Natural killer cell (primary cell): ENCODE measurements at regions not wholly inside any gene's neighbourhood (a gene's known extent, or its start where the extent isn't known, plus 50 kb on each side); places are given as distances from the start of the nearest gene placed in this dataset.

Source experiments
- ATAC-seq, 3 donors: fragments of 150-1000 bp in 2 of 3; fragments of 200-7000 bp in 1 of 3; cut with Tn5 transposase; 1 replicate in 1 of 3; 2 replicates in 2 of 3; pipeline ENCODE4 v1.10.0; 2021; ENCODE audit warnings: mild to moderate bottlenecking in 2 of 3, moderate library complexity in 2 of 3
- DNase-seq, 2 donors: peaks; one replicate each; pipeline versions ENCODE4 v3.0.0 to v3.0.0-alpha.2; 2013 to 2021; ENCODE audit warnings: mixed read lengths in 1 of 2
- H3K27ac ChIP-seq: one replicate; pipeline ENCODE4 v1.5.1; 2013; ENCODE audit warnings: mild to moderate bottlenecking, low read length
- H3K27me3 ChIP-seq: one replicate; pipeline ENCODE4 v1.6.1; 2013; ENCODE audit warnings: low read length; ENCODE audit not compliant: control insufficient read depth, insufficient read depth
- H3K36me3 ChIP-seq: one replicate; pipeline ENCODE4 v1.6.1; 2013; ENCODE audit warnings: low read length; ENCODE audit not compliant: control insufficient read depth, insufficient read depth
- H3K4me1 ChIP-seq: one replicate; pipeline ENCODE4 v1.6.1; 2013; ENCODE audit warnings: low read length; ENCODE audit not compliant: control insufficient read depth, insufficient read depth
- H3K4me3 ChIP-seq: one replicate; pipeline ENCODE4 v1.5.1; 2013; ENCODE audit warnings: low read length
- H3K9me3 ChIP-seq: one replicate; pipeline ENCODE4 v1.6.1; 2013; ENCODE audit warnings: low read length; ENCODE audit not compliant: control insufficient read depth, insufficient read depth
- H3K27ac Mint-ChIP-seq, 2 donors: one replicate each; pipeline ENCODE4 v1.8.0; 2022; ENCODE audit warnings: mild to moderate bottlenecking in 2 of 2, mixed read lengths in 2 of 2, moderate library complexity in 1 of 2
- H3K27me3 Mint-ChIP-seq, 2 donors: one replicate each; pipeline ENCODE4 v1.8.0; 2022; ENCODE audit warnings: low read depth in 2 of 2, mixed read lengths in 2 of 2
- H3K36me3 Mint-ChIP-seq: one replicate; pipeline ENCODE4 v1.8.0; 2022; ENCODE audit warnings: mixed read lengths
- H3K4me1 Mint-ChIP-seq, 2 donors: one replicate each; pipeline ENCODE4 v1.8.0; 2022; ENCODE audit warnings: mixed read lengths in 2 of 2
- H3K4me3 Mint-ChIP-seq: one replicate; pipeline ENCODE4 v1.8.0; 2022; ENCODE audit warnings: mild to moderate bottlenecking, moderate library complexity, mixed read lengths
- H3K9me3 Mint-ChIP-seq, 2 donors: one replicate each; pipeline ENCODE4 v1.8.0; 2022; ENCODE audit warnings: mixed read lengths in 2 of 2
- CTCF ChIP-seq: fragments of 200-600 bp; IDR thresholded peaks from one replicate; pipeline ENCODE4 v1.8.0; 2022; ENCODE audit warnings: antibody characterized with exemption
- WGBS: methylation state at CpG from one replicate; pipeline ENCODE4 v1.1.7; 2013; ENCODE audit warnings: missing lambda C conversion rate; ENCODE audit not compliant: insufficient coverage; 5-methylcytosine and 5-hydroxymethylcytosine counted together
- intact Hi-C: fragments of 100-400 bp; cut with micrococcal nuclease; formaldehyde crosslinking; loops from one replicate; pipeline ENCODE4 v1.14.2; 2022

- intact Hi-C loops = no loop called here
- ATAC-seq = no peak
- TF ChIP-seq CTCF = no peak
- Histone ChIP-seq H3K4me1 (no peaks in the 10 kb centered on the region), H3K27ac (no peak overlapping the region), H3K9me3 (no peaks in the 10 kb centered on the region), H3K27me3 (no peaks in the 10 kb centered on the region), H3K4me3 (no peak overlapping the region), H3K36me3 (no peaks in the 10 kb centered on the region)
- DNase-seq = no peak
- H3K9me3 Mint-ChIP-seq = peaks cover 5 to 6% of the 10 kb centered on the region in 2 donors
- no peaks in the 10 kb centered on the region for H3K36me3 Mint-ChIP-seq
- WGBS = 88% methylated on average over 7 of the region's 7 CpGs
- H3K4me1 Mint-ChIP-seq = no peaks in the 10 kb centered on the region
- H3K4me3 Mint-ChIP-seq = no peak overlapping the region
- H3K27ac Mint-ChIP-seq = no peak overlapping the region
- no peaks in the 10 kb centered on the region for H3K27me3 Mint-ChIP-seq
These were observed 559.5 kb downstream of the SOCS6 start for GRCh38 chr18:70848329-70848728.

GRCh38 chr18:70840649-70841048, 551.8 kb downstream of the SOCS6 start:
- no peak overlapping the region for H3K4me3 ChIP-seq
- Mint-ChIP-seq H3K4me3 (no peak overlapping the region), H3K9me3 (peaks cover 4 to 9% of the 10 kb centered on the region in 2 donors), H3K36me3 (no peaks in the 10 kb centered on the region), H3K4me1 (no peaks in the 10 kb centered on the region), H3K27me3 (no peaks in the 10 kb centered on the region), H3K27ac (no peak overlapping the region)
- no peak for ATAC-seq
- no peak for TF ChIP-seq CTCF
- no peaks in the 10 kb centered on the region for H3K4me1 ChIP-seq
- H3K27me3 ChIP-seq = no peaks in the 10 kb centered on the region
- intact Hi-C loops = no loop called here
- WGBS = 79% methylated on average over 3 of the region's 3 CpGs
- no peak for DNase-seq
- no peaks in the 10 kb centered on the region for H3K9me3 ChIP-seq
- H3K27ac ChIP-seq = no peak overlapping the region
- H3K36me3 ChIP-seq = no peaks in the 10 kb centered on the region

GRCh38 chr18:70827632-70828031, 538.8 kb downstream of the SOCS6 start:
- Histone ChIP-seq H3K4me1 (no peaks in the 10 kb centered on the region), H3K27ac (no peak overlapping the region), H3K27me3 (no peaks in the 10 kb centered on the region), H3K4me3 (no peak overlapping the region), H3K36me3 (no peaks in the 10 kb centered on the region), H3K9me3 (no peaks in the 10 kb centered on the region)
- WGBS = 86% methylated on average over 3 of the region's 3 CpGs
- DNase-seq (no peak), ATAC-seq (no peak)
- Mint-ChIP-seq H3K4me1 (no peaks in the 10 kb centered on the region), H3K36me3 (no peaks in the 10 kb centered on the region), H3K9me3 (peaks cover 5 to 8% of the 10 kb centered on the region in 2 donors), H3K4me3 (no peak overlapping the region), H3K27ac (no peak overlapping the region), H3K27me3 (no peaks in the 10 kb centered on the region)
- intact Hi-C loops = no loop called here
- TF ChIP-seq CTCF = no peak

GRCh38 chr18:70826571-70826970, 537.7 kb downstream of the SOCS6 start:
- Mint-ChIP-seq H3K36me3 (no peaks in the 10 kb centered on the region), H3K9me3 (peaks cover 5 to 8% of the 10 kb centered on the region in 2 donors), H3K4me1 (no peaks in the 10 kb centered on the region), H3K27ac (no peak overlapping the region), H3K27me3 (no peaks in the 10 kb centered on the region), H3K4me3 (no peak overlapping the region)
- ATAC-seq (no peak), DNase-seq (no peak)
- Histone ChIP-seq H3K4me1 (no peaks in the 10 kb centered on the region), H3K4me3 (no peak overlapping the region), H3K27ac (no peak overlapping the region), H3K36me3 (no peaks in the 10 kb centered on the region), H3K9me3 (no peaks in the 10 kb centered on the region), H3K27me3 (no peaks in the 10 kb centered on the region)
- intact Hi-C loops = no loop called here
- 98% methylated on average over 2 of the region's 2 CpGs for WGBS
- TF ChIP-seq CTCF = no peak
